OCI-LY1 (cell line): ENCODE measurements at regions not wholly inside any gene's neighbourhood (a gene's known extent, or its start where the extent isn't known, plus 50 kb on each side); places are given as distances from the start of the nearest gene placed in this dataset.

Experiments
- H2AFZ ChIP-seq: fragments of 200-600 bp; sonication (generic), shearing (Covaris generic); 2 replicates; pipeline ENCODE4 v1.6.0; 2014; ENCODE audit warnings: antibody characterized with exemption, mild to moderate bottlenecking, low read length
- H3F3A ChIP-seq: fragments of 200-600 bp; sonication (generic), shearing (Covaris generic); 2 replicates; pipeline ENCODE4 v1.6.0; 2014; ENCODE audit warnings: mild to moderate bottlenecking, antibody characterized with exemption, low read length, moderate library complexity; ENCODE audit not compliant: insufficient read depth
- H3K27ac ChIP-seq: fragments of 200-600 bp; sonication (generic); 2 replicates; pipeline ENCODE4 v1.5.1; 2014; ENCODE audit warnings: low read length, mixed run types, mild to moderate bottlenecking, low read depth; ENCODE audit not compliant: poor library complexity, severe bottlenecking
- H3K27me3 ChIP-seq: fragments of 200-600 bp; sonication (generic); 2 replicates; pipeline ENCODE4 v1.6.0; 2014; ENCODE audit warnings: antibody characterized with exemption, mild to moderate bottlenecking, low read length, moderate library complexity; ENCODE audit not compliant: insufficient read depth
- H3K36me3 ChIP-seq: fragments of 200-600 bp; sonication (generic); 2 replicates; pipeline ENCODE4 v1.6.1; 2014; ENCODE audit warnings: mild to moderate bottlenecking, antibody characterized with exemption, low read length, moderate library complexity, mixed read lengths; ENCODE audit not compliant: insufficient read depth
- H3K4me1 ChIP-seq: fragments of 200-600 bp; sonication (generic); 2 replicates; pipeline ENCODE4 v1.5.1; 2014; ENCODE audit warnings: mild to moderate bottlenecking, low read length, moderate library complexity; ENCODE audit not compliant: insufficient read depth, severe bottlenecking
- H3K4me2 ChIP-seq: fragments of 200-600 bp; sonication (generic), shearing (Covaris generic); 2 replicates; pipeline ENCODE4 v1.6.1; 2014; ENCODE audit warnings: low read length
- H3K4me3 ChIP-seq: fragments of 200-600 bp; sonication (generic); 2 replicates; pipeline ENCODE4 v1.5.1; 2014; ENCODE audit warnings: low read length, low read depth, mild to moderate bottlenecking, mixed read lengths; ENCODE audit not compliant: poor library complexity, severe bottlenecking
- H3K79me2 ChIP-seq: fragments of 200-600 bp; shearing (Covaris generic); 2 replicates; pipeline ENCODE4 v1.6.1; 2016; ENCODE audit warnings: mixed run types, low read length, mixed read lengths; ENCODE audit not compliant: insufficient read depth
- H3K9ac ChIP-seq: fragments of 200-600 bp; sonication (generic), shearing (Covaris generic); 2 replicates; pipeline ENCODE4 v1.6.1; 2014; ENCODE audit warnings: mild to moderate bottlenecking, low read length, mixed read lengths
- H3K9me2 ChIP-seq: fragments of 200-600 bp; sonication (generic), shearing (Covaris generic); 2 replicates; pipeline ENCODE4 v1.6.1; 2014; ENCODE audit warnings: low read depth, mild to moderate bottlenecking, low read length, mixed read lengths
- H3K9me3 ChIP-seq: fragments of 200-600 bp; shearing (Covaris generic); 2 replicates; pipeline ENCODE4 v1.6.1; 2014; ENCODE audit warnings: low read length, mixed read lengths
- H4K20me1 ChIP-seq: fragments of 200-600 bp; sonication (generic), shearing (Covaris generic); 2 replicates; pipeline ENCODE4 v1.6.0; 2016; ENCODE audit warnings: mild to moderate bottlenecking, low read length; ENCODE audit not compliant: insufficient read depth
- CTCF ChIP-seq: fragments of 200-600 bp; sonication (generic), shearing (Covaris generic); IDR thresholded peaks from 2 replicates; pipeline ENCODE4 v1.5.1; 2017; ENCODE audit warnings: mild to moderate bottlenecking, antibody characterized with exemption, low read length, moderate library complexity, mixed read lengths
- EZH2 ChIP-seq: fragments of 200-600 bp; sonication (generic), shearing (Covaris generic); IDR thresholded peaks from 2 replicates; pipeline ENCODE4 v1.8.0; 2017; ENCODE audit warnings: borderline replicate concordance, mixed run types, mild to moderate bottlenecking, antibody characterized with exemption, low read length, moderate library complexity, mixed read lengths

DNA sequence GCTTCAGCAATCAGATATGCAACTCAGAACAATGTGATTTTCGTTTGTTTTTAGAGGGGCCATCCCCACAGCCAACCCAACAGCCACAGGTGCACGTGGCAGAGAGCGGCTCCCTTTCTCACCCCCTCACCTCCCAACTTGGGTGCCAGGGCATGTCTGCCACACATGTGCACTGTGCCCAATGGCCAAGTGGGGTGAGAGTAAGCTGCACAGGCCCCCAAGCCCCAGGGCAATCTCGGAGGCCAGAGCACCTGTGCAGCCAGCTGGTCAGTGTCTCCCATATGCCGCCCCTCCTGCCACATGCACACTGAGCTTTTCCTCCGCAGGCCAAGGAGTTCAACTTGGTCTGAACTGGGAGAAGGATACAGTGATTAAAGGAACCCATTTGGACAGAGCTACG lies 1130.2 kb downstream of the DSC3 start:
- H3K9me2 ChIP-seq: no peaks in the 10 kb centered on the region
- TF ChIP-seq CTCF: no peak
- no peak for TF ChIP-seq EZH2
- no peaks in the 10 kb centered on the region for H3K4me1 ChIP-seq
- no peaks in the 10 kb centered on the region for H3K79me2 ChIP-seq
- no peak overlapping the region for H3K27ac ChIP-seq
- no peaks in the 10 kb centered on the region for H3K36me3 ChIP-seq
- no peaks in the 10 kb centered on the region for H3K27me3 ChIP-seq
- H3K9me3 ChIP-seq: no peaks in the 10 kb centered on the region
- no peak overlapping the region for H3K4me2 ChIP-seq
- H3K4me3 ChIP-seq: no peak overlapping the region
- no peaks in the 10 kb centered on the region for H3F3A ChIP-seq
- no peak overlapping the region for H3K9ac ChIP-seq
- H4K20me1 ChIP-seq: no peaks in the 10 kb centered on the region
- no peak overlapping the region for H2AFZ ChIP-seq

DNA sequence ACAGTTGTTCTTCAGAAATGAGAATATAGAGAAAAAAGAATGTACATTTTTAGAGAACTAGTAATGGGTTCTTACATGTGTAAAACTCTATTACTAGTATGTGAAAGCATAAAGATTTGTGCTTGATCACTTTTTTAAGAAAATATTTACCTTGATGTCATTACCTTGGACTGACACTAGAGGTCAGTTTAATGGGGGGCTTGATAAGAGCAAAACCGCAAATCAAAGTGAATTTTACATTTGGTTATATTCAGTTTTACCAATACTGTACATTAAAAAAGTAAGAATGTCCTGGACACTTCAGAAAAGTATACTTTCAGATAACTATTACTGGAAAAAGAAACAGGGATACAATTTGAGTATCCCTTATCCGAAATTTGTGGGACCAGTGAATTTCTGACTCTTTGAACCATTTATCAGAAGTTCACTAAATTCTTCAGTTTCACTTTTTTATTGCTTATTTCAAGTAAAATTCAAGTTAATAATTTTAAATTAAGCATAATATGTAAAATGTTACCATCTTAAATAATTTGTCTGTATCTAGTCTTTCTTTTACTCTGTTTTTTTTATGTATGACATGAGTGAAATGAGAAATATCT lies 1149.5 kb downstream of the DSC3 start:
- no peaks in the 10 kb centered on the region for H3F3A ChIP-seq
- no peak overlapping the region for H3K9ac ChIP-seq
- H3K36me3 ChIP-seq: no peaks in the 10 kb centered on the region
- no peaks in the 10 kb centered on the region for H3K27me3 ChIP-seq
- H2AFZ ChIP-seq: no peak overlapping the region
- H3K27ac ChIP-seq: no peak overlapping the region
- no peaks in the 10 kb centered on the region for H4K20me1 ChIP-seq
- no peaks in the 10 kb centered on the region for H3K4me1 ChIP-seq
- no peak overlapping the region for H3K4me3 ChIP-seq
- no peaks in the 10 kb centered on the region for H3K9me3 ChIP-seq
- no peaks in the 10 kb centered on the region for H3K79me2 ChIP-seq
- TF ChIP-seq EZH2 (no peak), CTCF (peak; percentile 59)
- no peak overlapping the region for H3K4me2 ChIP-seq
- no peaks in the 10 kb centered on the region for H3K9me2 ChIP-seq

- Histone ChIP-seq H3K9ac (no peak overlapping the region), H3K4me3 (no peak overlapping the region), H3K79me2 (no peaks in the 10 kb centered on the region), H4K20me1 (no peaks in the 10 kb centered on the region), H2AFZ (no peak overlapping the region), H3K4me1 (no peaks in the 10 kb centered on the region), H3K27me3 (no peaks in the 10 kb centered on the region), H3K27ac (no peak overlapping the region), H3K9me3 (no peaks in the 10 kb centered on the region), H3F3A (no peaks in the 10 kb centered on the region), H3K9me2 (no peaks in the 10 kb centered on the region), H3K4me2 (no peak overlapping the region), H3K36me3 (no peaks in the 10 kb centered on the region)
- TF ChIP-seq EZH2 (no peak), CTCF (no peak)
Measured at GRCh38 chr18:29883114-29883513, 1159.4 kb downstream of the DSC3 start.
